AG04450 (cell line): ENCODE measurements at regions not wholly inside any gene's neighbourhood (a gene's known extent, or its start where the extent isn't known, plus 50 kb on each side); places are given as distances from the start of the nearest gene placed in this dataset.

Experiments
- CTCF ChIA-PET: fragments of 300-600, 350-600 bp; formaldehyde crosslinking; extraction: SDS; loops from one replicate; lab custom pipeline; 2022; ENCODE audit warnings: antibody characterized with exemption, inconsistent platforms; lab: Charles Lee
- POLR2A ChIA-PET: fragments of 350-600 bp; formaldehyde crosslinking; extraction: SDS; loops from one replicate; lab custom pipeline; 2021; ENCODE audit warnings: antibody characterized with exemption, inconsistent platforms; lab: Yijun Ruan, JAX
- DNase-seq: peaks from one replicate; pipeline ENCODE4 v3.0.0-alpha.2; 2011; ENCODE audit warnings: low read depth, low spot score
- H3K27ac ChIP-seq: one replicate; pipeline ENCODE4 v1.5.1; 2012; ENCODE audit warnings: low read depth, low read length, control low read depth
- H3K27me3 ChIP-seq: one replicate; pipeline ENCODE4 v1.6.0; 2012; ENCODE audit warnings: low read length; ENCODE audit not compliant: control insufficient read depth, insufficient read depth
- H3K4me3 ChIP-seq: 2 replicates; pipeline ENCODE4 v1.5.1; 2011; ENCODE audit warnings: mild to moderate bottlenecking, low read depth, low read length, control low read depth
- H3K9me3 ChIP-seq: 2 replicates; pipeline ENCODE4 v1.5.1; 2012; ENCODE audit warnings: low read length; ENCODE audit not compliant: control insufficient read depth, insufficient read depth
- TF ChIP-seq, protein P1 (sequence below): IDR thresholded peaks from 2 replicates; pipeline ENCODE4 v1.5.1; 2011; ENCODE audit warnings: low read depth, low read length, control low read depth, inconsistent platforms

- ChIA-PET CTCF (interaction anchor here (1.5 kb wide), 1 partner anchor 187 kb away, joined by 3 read pairs; no protein-coding TSS in a partner anchor), POLR2A (no interaction called here)
- Histone ChIP-seq H3K4me3 (no peak overlapping the region), H3K9me3 (no peaks in the 10 kb centered on the region; the same call in 1 of the 2 replicates), H3K27me3 (no peaks in the 10 kb centered on the region), H3K27ac (no peak overlapping the region)
- TF ChIP-seq, protein P1, sequence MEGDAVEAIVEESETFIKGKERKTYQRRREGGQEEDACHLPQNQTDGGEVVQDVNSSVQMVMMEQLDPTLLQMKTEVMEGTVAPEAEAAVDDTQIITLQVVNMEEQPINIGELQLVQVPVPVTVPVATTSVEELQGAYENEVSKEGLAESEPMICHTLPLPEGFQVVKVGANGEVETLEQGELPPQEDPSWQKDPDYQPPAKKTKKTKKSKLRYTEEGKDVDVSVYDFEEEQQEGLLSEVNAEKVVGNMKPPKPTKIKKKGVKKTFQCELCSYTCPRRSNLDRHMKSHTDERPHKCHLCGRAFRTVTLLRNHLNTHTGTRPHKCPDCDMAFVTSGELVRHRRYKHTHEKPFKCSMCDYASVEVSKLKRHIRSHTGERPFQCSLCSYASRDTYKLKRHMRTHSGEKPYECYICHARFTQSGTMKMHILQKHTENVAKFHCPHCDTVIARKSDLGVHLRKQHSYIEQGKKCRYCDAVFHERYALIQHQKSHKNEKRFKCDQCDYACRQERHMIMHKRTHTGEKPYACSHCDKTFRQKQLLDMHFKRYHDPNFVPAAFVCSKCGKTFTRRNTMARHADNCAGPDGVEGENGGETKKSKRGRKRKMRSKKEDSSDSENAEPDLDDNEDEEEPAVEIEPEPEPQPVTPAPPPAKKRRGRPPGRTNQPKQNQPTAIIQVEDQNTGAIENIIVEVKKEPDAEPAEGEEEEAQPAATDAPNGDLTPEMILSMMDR, result no peak
- no peak for DNase-seq
Measured at GRCh38 chr1:109826446-109826845, 62.7 kb upstream of the EPS8L3 start.

- no peak overlapping the region for H3K4me3 ChIP-seq
Measured at GRCh38 chr1:109824349-109825115, 60.8 kb upstream of the EPS8L3 start.

DNA sequence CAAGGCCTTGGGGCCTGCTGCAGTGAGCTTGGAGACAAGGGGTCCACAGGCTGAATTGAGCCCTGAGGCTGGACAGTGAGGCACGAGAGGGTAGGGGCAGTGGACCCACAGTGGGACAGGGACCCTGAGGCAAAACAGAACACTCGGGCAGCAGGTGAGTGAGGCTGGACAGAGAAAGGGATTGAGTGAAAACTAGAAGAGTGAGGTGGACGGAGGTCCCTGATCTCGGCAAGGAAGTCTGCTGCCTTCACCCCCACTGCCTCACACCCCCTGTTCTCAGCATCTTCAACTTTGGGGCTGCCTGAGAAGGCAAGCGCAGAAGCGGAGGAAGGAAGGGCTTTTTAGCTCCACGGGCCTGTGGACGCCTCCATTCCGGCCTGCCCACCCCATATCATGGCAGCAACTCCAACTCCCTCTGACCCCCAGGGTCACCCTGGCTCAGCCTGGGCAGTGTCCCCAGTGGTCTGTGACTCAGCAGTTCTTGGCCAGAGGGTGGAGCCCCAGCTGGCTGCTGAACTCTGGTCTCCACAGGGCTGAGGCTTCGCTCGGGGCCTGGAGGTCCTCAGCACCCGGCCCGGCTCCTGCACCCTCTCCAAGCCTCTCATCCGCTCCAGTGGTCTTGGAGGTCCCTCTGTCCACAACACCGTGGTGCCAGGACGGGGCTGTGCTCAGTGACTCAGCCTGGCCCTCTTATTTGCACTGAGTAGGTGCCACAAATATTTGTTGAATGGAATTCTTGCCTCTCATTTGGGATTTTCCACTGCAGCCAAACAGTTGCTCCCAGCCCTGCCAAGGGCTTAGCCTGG is 60.0 kb upstream of the EPS8L3 start:
- no peak for DNase-seq
- CTCF ChIA-PET, result interaction anchor here (0.6 to 1.4 kb wide), 3 partner anchors 24 to 160 kb away, joined by 3 to 5 read pairs (median 4); no protein-coding TSS in a partner anchor
- Histone ChIP-seq H3K27ac (no peak overlapping the region), H3K9me3 (no peaks in the 10 kb centered on the region; the same call in 1 of the 2 replicates), H3K4me3 (no peak overlapping the region), H3K27me3 (no peaks in the 10 kb centered on the region)
- POLR2A ChIA-PET, result no interaction called here
- TF ChIP-seq, protein P1, result no peak

More at GRCh38 chr1:109824349-109825115, 60.8 kb upstream of the EPS8L3 start:
- Histone ChIP-seq H3K9me3 (no peaks in the 10 kb centered on the region; the same call in 1 of the 2 replicates), H3K27ac (no peak overlapping the region), H3K27me3 (no peaks in the 10 kb centered on the region)
- CTCF ChIA-PET, result interaction anchor here (0.6 to 1.2 kb wide), 2 partner anchors 25 to 48 kb away, joined by 3 to 5 read pairs; no protein-coding TSS in a partner anchor
- TF ChIP-seq, protein P1, result no peak
- POLR2A ChIA-PET, result no interaction called here
- no peak for DNase-seq

DNA sequence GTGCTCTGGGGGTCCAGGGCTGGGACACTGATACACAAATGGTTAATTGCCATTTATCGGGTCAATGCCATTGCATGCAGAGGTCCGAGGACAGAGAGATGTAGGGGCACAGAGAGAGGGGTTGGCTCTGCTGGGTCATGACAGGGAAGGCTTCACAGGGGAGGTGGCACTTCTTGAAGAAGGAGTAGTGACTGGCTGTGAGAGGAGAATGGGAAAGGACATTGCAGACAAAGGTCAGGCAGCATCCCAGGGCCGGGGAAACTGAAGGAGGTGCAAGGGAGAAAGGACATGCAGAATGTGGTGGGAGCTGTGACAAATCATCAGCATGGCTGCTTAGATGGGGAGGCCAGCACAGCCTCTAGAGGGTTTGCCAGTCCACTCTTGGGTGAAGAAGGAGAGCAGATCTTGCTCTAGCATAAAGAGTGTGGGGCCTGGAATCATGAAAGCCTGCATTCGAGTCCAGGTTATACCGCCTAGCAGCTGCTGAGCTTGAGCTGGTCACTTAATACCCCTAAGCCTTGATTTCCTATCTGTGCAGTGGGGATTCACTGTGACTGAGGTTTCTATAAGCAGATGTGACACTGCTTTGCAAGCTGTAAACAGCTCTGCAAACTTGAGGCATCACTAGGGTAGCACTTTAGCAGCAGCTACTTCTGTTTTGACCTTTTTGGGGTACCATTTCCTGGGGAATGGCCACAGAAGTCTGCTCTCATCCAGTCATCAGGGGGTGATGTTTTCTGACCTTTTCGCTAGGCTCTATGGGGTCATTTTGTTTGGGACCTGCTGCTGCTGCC is 59.2 kb upstream of the EPS8L3 start:
- POLR2A ChIA-PET, result no interaction called here
- CTCF ChIA-PET, result interaction anchor here (0.5 to 1.4 kb wide), 3 partner anchors 46 to 161 kb away, joined by 3 to 4 read pairs (median 3); no protein-coding TSS in a partner anchor
- Histone ChIP-seq H3K27ac (no peak overlapping the region), H3K4me3 (no peak overlapping the region), H3K27me3 (no peaks in the 10 kb centered on the region), H3K9me3 (no peaks in the 10 kb centered on the region; the same call in 1 of the 2 replicates)
- DNase-seq, result no peak
- TF ChIP-seq, protein P1, result no peak
